Endothelial cell of umbilical vein (primary cell): ENCODE measurements at regions not wholly inside any gene's neighbourhood (a gene's known extent, or its start where the extent isn't known, plus 50 kb on each side); places are given as distances from the start of the nearest gene placed in this dataset.

ENCODE experiments used
- CTCF ChIP-seq, 2 donors: IDR thresholded peaks; 1 replicate in 1 of 2; 2 replicates in 1 of 2; pipeline ENCODE4 v1.5.1; 2011; ENCODE audit warnings: low read length in 2 of 2, mild to moderate bottlenecking in 2 of 2, moderate library complexity in 2 of 2, control low read depth in 1 of 2, inconsistent platforms in 1 of 2, low read depth in 1 of 2; ENCODE audit not compliant: insufficient read depth in 1 of 2; ENCODE audit errors: extremely low read depth in 1 of 2
- EZH2 ChIP-seq: IDR thresholded peaks from 2 replicates; pipeline ENCODE4 v1.6.1; 2012; ENCODE audit warnings: borderline replicate concordance, low read depth, mild to moderate bottlenecking, moderate library complexity, low read length, inconsistent platforms; ENCODE audit not compliant: severe bottlenecking
- FOS ChIP-seq: IDR thresholded peaks from 2 replicates; pipeline ENCODE4 v1.6.1; 2011; ENCODE audit warnings: mild to moderate bottlenecking, low read length, moderate library complexity, borderline replicate concordance; ENCODE audit not compliant: insufficient read depth
- JUN ChIP-seq: IDR thresholded peaks from 2 replicates; pipeline ENCODE4 v1.6.1; 2011; ENCODE audit warnings: borderline replicate concordance, low read depth; ENCODE audit not compliant: insufficient read length, insufficient read depth
- MAX ChIP-seq: IDR thresholded peaks from 2 replicates; pipeline ENCODE4 v1.6.1; 2011; ENCODE audit not compliant: insufficient read depth, insufficient read length
- MYC ChIP-seq: IDR thresholded peaks from one replicate; pipeline ENCODE4 v1.6.1; 2011; ENCODE audit warnings: mild to moderate bottlenecking, low read depth, low read length
- POLR2A ChIP-seq: IDR thresholded peaks from 2 replicates; pipeline ENCODE4 v1.6.1; 2012; ENCODE audit warnings: low read depth, mild to moderate bottlenecking, control low read depth, low read length
- POLR2AphosphoS5 ChIP-seq: IDR thresholded peaks from 2 replicates; pipeline ENCODE4 v1.6.1; 2012; ENCODE audit warnings: low read depth, mild to moderate bottlenecking, control low read depth, low read length, moderate library complexity; ENCODE audit not compliant: insufficient read depth

- TF ChIP-seq CTCF (IDR thresholded peaks at IDR 0.05; ENCODE audit: extremely low read depth in 1 of 2, insufficient read depth in 1 of 2, low read depth in 1 of 2, low read length in 2 of 2) = no peak
- TF ChIP-seq FOS = no peak
- no peak for TF ChIP-seq POLR2AphosphoS5
- no peak for TF ChIP-seq JUN
- no peak for TF ChIP-seq POLR2A
- TF ChIP-seq MAX = no peak
- no peak for TF ChIP-seq EZH2
- TF ChIP-seq MYC = no peak
Measured at GRCh38 chr6:157732007-157732406, 91.0 kb upstream of the SNX9 start.
